GM12892 (cell line): ENCODE measurements at regions not wholly inside any gene's neighbourhood (a gene's known extent, or its start where the extent isn't known, plus 50 kb on each side); places are given as distances from the start of the nearest gene placed in this dataset.

Experiments
- POLR2A ChIP-seq: IDR thresholded peaks from 2 replicates; pipeline ENCODE4 v1.6.1; 2011; ENCODE audit warnings: low read depth, low read length, control low read depth
- POLR2AphosphoS5 ChIP-seq: IDR thresholded peaks from 2 replicates; pipeline ENCODE4 v1.6.1; 2011; ENCODE audit warnings: low read depth, low read length, control low read depth
- TAF1 ChIP-seq: IDR thresholded peaks from 2 replicates; pipeline ENCODE4 v1.6.1; 2011; ENCODE audit warnings: low read depth, mild to moderate bottlenecking, control low read depth, low read length, borderline replicate concordance

DNA sequence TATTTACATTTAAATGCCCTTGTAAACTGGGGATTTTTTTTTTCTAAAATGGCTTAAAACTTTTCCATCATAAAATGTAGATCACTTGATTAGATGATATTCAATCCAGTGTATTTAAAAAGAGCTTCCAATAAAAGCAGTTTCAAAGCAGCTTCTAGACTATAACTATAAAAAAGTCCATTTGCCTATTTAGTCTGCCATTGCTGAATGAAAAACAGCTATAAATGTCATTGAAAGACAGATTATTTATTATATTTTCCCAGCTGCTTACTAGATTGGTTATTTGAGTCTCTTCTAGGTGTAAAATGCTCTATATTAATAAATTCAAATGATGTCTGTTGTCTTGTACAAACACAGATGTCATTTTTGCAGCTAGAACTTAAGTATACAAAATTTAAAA is 414.8 kb downstream of the RMST start:
- no peak for TF ChIP-seq POLR2A
- no peak for TF ChIP-seq TAF1
- no peak for TF ChIP-seq POLR2AphosphoS5
